Neural cell (in vitro differentiated cells): ENCODE measurements at regions not wholly inside any gene's neighbourhood (a gene's known extent, or its start where the extent isn't known, plus 50 kb on each side); places are given as distances from the start of the nearest gene placed in this dataset.

ENCODE experiments used
- EP300 ChIP-seq: fragments of 450-650 bp; conservative IDR thresholded peaks from 2 replicates; pipeline ENCODE4 v1.6.1; 2014; ENCODE audit warnings: antibody characterized with exemption, mild to moderate bottlenecking, moderate library complexity; ENCODE audit not compliant: poor library complexity, severe bottlenecking
- EZH2 ChIP-seq: fragments of 200-600, 300-800 bp; shearing (Covaris generic), sonication (generic); IDR thresholded peaks from 2 replicates; pipeline ENCODE4 v1.6.1; 2014; ENCODE audit warnings: antibody characterized with exemption, low read length, borderline replicate concordance, mild to moderate bottlenecking; ENCODE audit not compliant: insufficient read depth, poor library complexity, severe bottlenecking
- POLR2AphosphoS5 ChIP-seq: IDR thresholded peaks from 2 replicates; pipeline ENCODE4 v1.6.1; 2012
- TF ChIP-seq, protein P1 (sequence below): fragments of 450-650 bp; IDR thresholded peaks from 2 replicates; pipeline ENCODE4 v1.5.1; 2014; ENCODE audit warnings: antibody characterized with exemption, mild to moderate bottlenecking, moderate library complexity; ENCODE audit not compliant: poor library complexity, severe bottlenecking

DNA sequence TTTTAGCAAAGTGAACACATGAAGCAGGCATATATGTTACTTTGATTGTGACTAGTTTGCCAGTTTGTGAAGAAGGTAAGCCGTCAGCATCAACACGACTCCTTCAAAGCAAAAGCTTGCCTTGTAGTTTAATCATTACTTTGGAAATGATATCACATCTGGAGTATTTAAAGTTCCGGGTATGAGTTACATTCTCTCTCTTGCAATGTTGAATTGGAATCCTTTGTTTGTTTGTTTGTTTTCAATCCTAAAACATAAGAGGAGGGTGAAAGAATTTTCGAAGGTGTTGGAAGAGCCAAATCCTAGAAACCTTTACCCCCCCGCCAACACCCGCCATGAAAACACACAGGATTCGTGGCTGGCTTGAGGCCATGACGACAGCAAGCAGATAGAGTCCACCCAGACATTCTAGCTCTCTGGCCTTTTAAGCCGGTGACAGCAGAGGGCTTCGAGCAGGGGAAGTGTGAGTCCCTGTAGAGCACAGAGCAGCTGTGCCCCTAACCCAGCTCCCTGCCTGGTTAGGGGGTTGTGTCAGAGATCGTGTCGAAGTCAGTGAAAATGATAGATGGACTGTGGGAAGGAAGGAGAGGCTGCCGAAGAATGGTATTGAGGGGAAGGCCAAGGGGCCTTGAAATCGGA is 103.8 kb upstream of the SMIM21 start:
- TF ChIP-seq, protein P1, sequence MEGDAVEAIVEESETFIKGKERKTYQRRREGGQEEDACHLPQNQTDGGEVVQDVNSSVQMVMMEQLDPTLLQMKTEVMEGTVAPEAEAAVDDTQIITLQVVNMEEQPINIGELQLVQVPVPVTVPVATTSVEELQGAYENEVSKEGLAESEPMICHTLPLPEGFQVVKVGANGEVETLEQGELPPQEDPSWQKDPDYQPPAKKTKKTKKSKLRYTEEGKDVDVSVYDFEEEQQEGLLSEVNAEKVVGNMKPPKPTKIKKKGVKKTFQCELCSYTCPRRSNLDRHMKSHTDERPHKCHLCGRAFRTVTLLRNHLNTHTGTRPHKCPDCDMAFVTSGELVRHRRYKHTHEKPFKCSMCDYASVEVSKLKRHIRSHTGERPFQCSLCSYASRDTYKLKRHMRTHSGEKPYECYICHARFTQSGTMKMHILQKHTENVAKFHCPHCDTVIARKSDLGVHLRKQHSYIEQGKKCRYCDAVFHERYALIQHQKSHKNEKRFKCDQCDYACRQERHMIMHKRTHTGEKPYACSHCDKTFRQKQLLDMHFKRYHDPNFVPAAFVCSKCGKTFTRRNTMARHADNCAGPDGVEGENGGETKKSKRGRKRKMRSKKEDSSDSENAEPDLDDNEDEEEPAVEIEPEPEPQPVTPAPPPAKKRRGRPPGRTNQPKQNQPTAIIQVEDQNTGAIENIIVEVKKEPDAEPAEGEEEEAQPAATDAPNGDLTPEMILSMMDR, result no peak
- TF ChIP-seq EP300, result no peak
- TF ChIP-seq EZH2, result no peak
- no peak for TF ChIP-seq POLR2AphosphoS5
